Inferior parietal cortex (tissue), 1 donor: ENCODE measurements at regions not wholly inside any gene's neighbourhood (a gene's known extent, or its start where the extent isn't known, plus 50 kb on each side); places are given as distances from the start of the nearest gene placed in this dataset.

Experiments
- DNase-seq: peaks from one replicate; pipeline ENCODE4 v3.0.0-alpha.2; 2016; ENCODE audit errors: extremely low spot score

DNA sequence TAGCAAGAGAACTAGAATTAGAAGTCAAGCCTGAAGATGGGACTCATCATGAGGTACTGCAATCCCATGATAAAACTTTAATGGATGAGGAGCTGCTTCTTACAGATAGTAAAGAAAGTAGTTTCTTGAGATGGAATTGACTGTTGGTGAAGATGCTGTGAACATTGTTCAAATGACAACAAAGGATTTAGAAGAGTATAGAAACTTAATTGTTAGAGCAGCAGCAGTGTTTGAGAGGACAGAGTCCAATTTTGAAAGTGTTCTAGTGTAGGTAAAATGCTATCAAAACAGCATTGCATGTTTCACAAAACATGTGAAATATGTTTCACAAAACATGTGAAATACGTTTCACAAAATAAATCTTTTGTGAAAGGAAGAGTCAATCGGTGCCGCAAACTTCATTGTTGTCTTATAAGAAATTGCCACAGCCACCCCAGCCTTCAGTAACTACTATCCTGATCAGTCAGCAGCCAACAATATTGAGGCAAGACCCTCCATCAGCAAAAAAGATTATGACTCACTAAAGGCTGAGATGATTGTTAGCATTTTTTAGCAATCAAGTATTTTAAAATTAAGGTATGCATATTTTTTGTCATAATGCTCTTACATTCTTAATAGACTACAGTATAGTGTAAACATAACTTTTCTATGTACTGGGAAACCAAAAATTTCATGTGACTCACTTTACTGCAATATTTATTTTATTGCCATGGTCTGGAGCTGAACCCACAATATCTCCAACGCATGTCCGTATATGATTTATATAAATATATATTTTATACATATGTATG, 173.4 kb upstream of the BMP4 start:
- DNase-seq: no peak

DNA sequence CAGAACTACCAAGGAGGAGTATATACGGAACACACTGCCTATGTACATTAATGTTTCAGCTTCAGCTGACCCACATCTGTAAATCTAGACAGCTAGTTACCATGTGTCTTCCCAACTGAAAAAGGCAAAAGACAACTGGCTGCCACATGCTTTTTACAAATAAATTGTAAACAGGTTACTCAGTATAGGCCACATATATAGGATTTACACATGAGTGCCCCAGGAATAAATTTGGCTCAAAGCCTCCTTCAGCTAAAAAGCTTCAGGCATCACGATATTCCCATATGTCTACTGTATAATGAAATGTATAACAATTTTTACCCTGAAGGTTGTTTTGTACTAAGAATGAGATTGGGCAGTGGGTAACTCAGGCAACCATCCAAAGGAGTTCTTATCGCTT, 175.9 kb upstream of the BMP4 start:
- DNase-seq: no peak

DNA sequence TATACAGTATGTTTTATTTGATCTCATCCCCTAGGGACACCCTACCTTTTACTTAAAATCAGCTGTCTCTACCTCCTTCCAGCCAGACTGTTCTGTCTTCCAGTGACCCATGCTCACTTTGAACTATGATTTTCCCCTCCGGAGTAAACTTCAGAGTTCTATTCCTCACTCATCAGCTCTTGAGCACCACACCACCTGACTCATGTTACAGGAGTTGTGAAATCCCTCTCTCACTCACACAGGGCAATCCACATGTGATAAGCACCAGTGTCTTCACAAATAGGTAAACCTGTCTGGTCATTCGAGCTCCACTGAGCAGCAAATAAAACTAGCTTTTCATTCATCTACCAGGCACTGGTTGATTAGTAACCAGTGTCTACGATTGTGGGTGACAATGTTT, 177.3 kb upstream of the BMP4 start:
- DNase-seq: no peak

DNA sequence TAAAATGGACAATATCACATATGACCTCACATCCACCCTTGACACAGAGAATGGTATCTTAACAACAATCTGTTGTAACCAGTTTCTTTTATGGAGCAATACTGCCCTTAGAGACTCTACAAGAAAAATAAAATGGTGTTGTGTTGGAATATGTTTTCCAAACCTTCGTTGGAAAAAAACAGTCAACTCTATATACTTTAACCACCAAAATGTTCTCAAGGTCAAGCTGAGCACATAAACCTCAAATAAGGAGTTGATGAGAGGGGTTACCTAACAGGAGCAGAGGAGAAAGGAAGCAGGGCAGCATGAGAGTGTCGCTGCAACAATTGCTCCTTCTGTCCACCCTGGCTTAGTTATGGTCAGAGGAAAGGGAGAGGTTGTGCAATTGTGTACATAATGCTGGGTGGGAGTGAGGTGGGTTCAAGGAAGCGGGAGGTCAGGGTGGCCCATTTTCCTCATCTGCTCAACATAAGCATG, 179.2 kb upstream of the BMP4 start:
- no peak for DNase-seq

DNA sequence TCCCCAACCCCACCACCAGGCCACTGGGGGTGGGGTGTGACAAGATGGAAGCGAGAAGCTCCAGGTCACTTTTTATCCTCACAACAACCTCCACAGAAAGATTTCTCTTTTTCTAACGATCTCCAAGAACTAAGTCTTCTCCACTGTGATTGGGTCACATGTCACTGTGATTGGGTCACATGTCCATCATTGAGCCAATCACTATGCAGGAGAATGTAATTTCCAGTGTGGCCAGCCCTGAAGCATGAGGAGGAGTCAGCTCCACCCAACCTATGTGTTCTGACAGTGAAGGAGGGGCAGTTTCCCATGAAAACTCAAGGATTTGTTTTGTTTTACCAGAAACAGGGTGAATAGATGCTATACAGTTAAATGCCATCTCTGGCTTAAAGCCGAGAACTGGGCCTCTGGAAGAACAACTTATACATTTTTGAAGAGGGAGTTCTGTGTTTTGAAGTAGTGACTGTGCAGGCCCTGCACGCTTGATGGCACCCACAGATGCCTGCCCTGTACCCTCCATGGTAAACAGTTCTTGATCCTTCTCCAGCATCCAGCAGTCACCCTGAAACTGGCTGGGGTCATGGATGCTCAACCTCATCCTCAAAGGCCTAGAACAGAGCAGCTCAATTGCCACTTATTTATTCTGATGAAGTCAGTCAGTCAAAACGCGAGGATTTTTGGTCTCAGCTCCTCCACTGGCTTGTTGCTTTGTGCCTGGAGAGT, 180.4 kb upstream of the BMP4 start:
- DNase-seq: no peak

DNA sequence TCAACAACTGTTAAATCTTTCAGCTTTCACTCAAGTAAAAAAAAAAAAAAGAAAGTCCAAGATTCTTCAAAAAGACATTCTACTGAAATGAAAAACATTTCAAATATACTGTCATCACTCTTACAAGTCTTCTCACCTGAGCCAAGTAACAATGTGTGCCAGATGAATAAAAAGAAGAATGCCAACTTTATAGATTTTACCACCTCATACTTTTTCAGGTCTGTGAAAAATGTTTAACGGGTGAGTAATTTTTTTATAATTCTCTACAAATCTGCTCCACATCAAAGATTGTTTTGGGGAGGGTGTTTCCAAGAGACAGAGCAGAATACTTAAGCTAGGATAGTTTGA, 181.0 kb upstream of the BMP4 start:
- DNase-seq: no peak

DNA sequence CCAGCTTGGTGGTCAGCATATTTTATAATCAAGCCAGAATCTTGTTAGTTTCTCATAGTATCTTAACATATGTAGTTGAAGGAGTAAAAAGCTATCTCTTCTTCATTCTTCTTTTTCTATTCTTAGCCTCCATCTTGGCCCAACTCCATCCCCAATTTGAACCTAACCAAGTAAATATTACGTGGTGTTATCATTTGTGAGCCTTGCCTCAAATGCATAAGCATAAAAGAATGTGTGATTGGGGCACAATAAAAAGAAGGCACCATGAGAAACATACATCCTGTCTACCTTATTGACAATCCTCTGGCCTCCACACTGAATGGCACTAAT, 181.4 kb upstream of the BMP4 start:
- DNase-seq: no peak

DNA sequence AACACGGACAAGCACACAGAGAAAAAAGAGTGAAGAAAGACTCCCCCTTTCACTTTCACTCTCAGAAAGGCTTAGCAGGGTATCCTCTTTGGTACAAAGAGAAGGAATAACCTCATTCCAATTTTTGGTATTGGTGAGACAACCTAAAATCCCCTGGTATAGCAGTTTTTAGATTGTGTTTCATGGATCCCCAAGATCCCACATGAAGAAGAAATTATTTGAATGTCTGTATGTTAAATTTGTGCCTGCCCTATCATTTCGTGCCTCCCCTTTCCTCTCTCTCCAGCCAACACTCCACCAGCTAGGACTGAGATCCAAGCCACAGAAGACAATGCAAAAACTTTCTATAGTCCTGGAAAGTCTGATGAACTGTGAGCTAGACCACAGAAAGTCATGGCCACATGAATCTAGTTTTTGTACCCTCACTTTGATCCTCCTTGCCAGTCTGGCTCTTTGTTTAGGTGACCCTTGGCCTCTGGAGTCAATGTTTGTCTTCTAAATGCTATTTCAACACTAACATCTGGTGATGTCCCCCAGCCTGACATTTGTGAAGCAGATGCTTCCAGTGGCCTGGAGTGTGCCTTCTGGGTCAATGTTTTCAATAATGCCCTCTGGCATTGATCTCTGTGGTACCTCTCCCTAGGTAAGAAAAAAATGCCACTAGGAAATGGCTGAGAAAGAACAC, 181.9 kb upstream of the BMP4 start:
- DNase-seq: no peak

DNA sequence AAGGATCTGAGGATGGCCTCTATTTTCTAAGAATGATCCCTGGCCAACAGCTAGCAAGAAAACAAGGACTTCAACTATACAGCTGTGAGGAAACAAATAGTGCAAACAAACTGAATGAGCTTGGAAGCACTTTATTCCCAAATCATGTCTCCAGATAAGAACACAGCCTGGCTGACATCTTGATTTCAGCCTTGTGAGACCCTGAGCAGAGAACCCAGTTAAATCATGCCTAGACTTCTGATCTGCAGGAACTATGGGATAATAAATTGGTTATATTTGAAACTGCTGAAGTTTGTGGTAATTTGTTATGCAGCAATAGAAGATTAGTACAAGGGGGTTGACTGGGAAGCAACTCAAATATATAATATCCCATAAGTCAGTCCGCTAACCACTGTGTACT, 183.9 kb upstream of the BMP4 start:
- no peak for DNase-seq

DNA sequence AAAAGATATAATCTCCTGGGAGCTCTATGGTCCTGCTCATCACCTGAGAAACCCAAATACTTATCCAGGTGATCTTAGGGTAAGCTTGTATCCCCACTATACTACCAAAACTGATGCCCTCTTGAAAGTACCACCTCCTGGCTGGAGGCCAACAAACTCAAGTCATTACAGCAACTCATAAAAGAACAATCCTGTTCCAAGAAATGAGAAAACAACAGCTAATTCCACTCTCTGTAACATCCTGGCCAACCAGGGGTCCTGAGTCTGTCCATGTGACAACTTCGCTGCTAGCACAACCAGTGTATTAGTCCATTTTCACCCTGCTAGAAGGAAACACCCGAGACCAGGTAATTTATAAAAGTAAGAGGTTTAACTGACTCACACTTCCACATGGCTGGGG, 190.0 kb upstream of the BMP4 start:
- no peak for DNase-seq

DNA sequence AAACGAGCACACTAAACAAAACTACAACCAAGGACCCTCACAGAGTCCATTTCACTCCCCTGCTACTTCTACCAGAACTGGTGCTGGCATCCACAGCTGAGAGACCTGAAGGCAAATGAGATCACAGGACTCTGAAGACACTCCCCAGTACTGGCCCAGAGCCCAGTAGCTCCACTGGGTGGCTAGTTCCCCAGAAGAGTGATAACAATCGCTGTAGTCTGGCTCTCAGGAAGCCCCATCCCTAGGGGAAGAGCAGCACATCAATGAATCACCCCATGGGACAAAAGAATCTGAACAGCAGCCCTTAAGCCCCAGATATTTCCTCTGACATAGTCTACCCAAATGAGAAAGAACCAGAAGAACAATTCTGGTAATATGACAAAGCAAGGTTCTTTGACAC, 190.7 kb upstream of the BMP4 start:
- no peak for DNase-seq

DNA sequence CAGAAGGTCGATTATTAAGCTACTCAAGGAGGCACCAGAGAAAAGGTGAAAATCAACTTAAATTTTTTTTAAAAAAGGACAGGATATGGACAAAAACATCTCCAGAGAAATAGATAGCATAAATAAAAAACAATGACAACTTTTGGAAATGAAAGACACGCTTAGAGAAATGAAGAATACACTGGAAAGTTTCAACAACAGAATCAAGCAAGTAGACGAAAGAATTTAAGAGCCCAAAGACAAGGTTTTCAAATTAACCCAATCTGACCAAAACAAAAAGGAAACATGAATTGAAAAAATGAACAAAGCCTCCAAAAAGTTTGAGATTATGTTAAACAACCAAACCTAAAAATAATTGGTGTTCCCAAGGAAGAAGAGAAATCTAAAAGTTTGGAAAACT, 191.1 kb upstream of the BMP4 start:
- no peak for DNase-seq

DNA sequence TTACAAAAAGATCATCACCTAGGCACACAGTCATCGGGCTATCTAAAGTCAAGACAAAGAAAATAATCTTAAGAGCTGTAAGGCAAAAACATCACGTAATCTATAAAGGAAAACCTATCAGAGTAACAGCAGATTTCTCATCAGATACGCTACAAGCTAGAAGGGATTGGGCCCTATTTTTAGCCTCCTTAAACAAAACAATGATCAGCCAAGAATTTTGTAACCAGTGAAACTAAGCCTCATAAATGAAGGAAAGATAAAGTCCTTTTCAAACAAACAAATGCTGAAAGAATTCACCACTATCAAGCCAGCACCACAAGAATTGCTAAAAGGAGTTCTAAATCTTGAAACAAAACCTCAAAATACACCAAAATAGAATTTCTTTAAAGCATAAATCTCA, 191.6 kb upstream of the BMP4 start:
- DNase-seq: no peak

DNA sequence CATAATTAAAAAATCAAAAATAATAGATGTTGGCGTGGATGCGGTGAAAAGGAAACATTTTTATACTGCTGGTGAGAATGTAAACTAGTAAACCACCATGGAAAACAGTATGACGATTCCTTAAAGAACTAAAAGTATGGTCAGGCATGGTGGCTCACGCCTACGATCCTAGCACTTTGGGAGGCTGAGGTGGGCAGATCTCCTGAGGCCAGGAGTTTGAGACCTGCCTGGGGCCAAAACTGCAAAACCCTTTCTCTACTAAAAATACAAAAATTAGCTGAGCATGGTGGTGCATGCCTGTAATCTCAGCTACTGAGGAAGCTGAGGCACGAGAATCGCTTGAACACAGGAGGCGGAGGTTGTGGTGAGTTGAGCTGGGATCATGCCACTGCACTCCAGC, 195.7 kb upstream of the BMP4 start:
- DNase-seq: no peak

DNA sequence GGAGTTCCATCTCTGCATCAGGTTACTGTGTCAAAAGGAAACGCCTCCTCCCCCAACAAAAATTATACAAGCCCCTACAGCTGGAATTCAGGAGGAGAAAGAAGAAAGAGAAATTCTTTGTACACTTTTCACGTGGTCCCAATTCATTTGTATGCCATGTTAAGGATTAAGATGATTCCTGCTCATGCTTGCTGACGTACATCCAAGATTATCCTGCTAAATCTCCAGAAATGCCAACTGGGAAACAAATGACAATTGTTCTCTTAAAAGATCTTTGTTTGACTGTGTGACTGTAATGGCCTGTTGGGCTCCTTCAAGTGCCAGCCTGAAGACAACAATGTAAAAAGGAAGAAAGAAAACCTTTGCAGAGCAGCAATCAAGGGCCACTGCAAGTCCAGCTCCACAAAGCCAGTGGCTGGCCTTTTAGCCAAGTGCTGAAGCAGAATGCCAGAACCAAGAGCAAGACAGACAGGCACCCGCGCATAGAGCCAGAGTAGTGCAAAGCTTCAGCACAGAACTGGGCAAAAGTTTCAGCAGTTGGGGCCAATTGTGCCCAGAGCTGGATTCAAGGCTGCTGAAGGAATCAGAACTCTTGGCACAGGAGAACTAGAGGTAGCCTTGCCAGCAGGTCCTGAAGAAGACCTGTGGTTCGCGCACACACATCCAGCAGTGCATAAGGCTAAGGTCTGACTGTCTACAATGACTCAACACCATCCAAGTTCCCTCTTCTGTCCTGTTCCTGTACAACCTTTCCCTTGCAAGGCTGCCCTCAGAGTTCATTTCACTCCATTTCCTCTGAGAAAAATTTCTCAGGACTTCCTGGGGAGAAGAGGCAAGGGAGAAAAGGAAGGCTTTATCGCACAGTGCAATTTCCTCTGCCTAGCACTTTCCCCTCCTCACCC, 209.7 kb upstream of the BMP4 start:
- no peak for DNase-seq

DNA sequence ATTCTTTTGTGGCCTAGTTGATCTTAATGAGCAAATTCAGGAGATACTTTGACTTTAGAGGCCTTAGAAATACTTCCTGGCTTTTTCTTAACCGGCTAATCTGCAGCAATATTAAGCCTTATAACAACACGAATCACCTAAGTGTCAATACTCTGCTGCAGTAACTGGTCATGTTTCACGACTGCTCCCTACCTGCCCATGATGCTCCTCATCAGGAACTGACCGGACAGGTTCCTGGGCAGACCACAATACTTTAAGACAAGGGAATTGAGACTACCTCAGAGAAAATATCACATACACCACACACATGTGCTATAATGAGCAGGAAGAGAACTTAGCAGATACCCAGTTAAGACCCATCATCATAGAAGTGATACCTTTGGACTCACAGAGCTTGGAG, 211.9 kb upstream of the BMP4 start:
- no peak for DNase-seq

DNA sequence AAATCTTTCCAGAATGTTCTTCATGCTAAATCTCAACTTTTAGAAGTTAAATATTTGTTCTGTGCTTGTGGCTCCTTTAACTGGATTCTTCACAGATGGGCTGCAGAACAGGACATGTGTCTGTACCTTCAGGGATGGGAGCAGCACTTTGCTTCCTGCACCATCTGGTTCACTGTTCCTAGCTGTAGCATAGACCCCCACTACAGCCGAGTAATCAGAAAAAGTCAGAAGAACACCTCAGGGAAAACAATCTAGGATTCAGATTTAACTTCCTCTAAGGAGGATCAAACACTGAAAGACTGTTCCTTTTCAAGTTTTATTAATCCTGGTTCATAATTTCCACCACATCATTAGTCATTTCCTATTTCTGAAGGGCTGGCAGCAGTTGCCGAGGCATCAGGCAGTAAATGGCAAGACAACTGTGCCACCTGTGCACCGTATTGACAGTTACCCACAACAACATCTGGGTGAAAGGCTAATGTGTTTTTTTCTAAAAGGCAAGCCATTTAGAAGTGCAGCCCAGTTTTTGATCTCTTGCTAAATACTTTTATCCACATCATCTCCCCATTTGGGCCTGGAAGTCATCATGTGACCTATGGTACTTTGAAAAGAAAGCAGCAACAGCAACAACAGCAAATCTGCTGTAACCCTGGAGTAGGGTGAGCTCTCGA, 212.8 kb upstream of the BMP4 start:
- no peak for DNase-seq

DNA sequence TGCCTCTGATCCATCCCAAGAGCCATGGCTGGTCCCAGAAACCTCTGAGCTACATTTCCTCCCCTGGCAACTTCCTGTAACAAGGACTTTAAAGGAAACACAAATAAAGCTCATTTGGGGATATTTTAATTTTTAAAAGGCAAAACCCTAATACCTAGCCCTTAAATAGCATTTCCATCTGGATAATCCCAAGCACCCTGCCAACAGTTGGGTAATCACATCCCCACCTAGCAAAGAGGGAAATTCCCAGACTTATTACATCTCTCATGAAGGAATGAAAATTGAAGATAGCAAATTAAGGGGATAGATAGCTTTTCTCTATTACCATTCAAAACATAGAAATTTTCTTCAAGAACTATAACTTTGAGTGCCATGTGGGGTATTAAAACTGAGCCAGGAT, 213.7 kb upstream of the BMP4 start:
- no peak for DNase-seq

DNA sequence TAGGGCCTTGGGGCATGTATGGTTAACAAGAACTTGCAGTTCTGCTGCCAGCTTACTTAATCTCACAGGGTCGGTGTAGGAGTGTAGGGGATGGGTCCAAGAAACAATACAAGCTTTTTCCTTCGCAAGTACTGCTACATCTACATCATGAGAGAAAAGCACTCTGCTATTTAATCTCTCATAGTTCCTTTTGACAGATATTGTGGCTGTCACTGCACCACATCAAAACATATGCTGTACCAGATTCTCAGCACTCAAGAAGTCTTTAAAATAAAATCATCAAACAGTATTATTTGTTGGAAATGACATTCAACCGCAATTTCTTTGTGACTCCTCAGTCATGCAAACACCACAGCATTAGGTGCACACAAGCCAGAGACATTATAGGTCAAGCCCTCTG, 215.5 kb upstream of the BMP4 start:
- DNase-seq: no peak

DNA sequence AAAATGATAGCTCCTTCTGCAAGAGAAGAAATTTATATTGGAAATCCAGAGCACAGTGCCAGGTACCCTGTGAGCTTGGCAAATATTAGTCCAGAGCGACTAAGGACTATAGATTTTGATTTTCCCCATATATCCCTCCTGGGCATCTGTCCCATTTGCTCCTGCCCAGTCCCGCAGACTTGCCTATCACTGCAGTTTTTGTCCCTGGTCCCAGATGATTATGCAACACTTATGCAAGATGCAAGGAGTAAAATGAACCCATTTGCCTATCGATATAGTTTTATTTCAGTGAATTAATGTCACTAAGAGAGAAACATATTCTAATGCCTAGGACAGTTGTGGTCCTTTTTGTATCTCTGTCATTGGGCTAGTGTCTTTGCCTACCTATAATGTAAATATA, 215.9 kb upstream of the BMP4 start:
- DNase-seq: no peak

DNA sequence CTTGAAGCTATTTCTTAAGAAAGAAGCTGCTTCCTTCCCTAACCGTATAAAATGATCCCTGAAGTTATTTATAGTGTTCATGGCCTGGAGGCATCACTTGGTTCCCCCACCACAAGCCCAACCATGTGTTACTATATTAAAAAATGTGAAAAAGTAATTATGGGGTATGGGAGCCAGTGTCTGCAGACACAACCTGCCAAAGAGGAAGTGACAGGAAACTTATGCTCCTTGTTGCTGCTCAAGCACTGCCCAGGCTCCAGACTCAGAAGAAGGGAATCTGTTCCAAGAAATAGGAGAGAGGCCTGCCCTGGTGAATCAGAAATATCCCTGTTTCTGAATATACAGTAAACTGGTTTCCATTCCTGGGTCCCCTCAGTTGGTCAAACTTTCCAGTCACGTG, 217.2 kb upstream of the BMP4 start:
- DNase-seq: no peak

DNA sequence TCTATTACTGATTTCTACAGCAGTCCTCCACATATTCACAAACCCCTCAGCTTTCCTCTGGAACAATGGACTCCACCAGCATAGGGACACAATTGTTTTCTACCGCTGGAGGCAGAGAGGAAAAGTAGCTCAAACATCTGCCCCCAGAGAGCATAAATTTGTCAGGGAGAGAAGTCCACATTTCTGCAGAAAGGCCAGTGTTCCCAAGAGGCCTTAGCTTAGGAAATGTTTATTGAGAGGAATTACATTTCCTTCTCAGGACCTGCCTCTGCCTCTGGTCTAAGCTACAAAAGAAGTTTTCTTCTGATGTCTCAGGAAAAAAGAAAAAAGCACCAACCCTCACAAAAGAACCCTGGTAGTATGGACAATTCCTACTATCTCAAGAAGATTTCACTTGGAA, 217.8 kb upstream of the BMP4 start:
- DNase-seq: no peak
